ENCODE measurements at regions not wholly inside any gene's neighbourhood (a gene's known extent, or its start where the extent isn't known, plus 50 kb on each side); places are given as distances from the start of the nearest gene placed in this dataset.

DNA sequence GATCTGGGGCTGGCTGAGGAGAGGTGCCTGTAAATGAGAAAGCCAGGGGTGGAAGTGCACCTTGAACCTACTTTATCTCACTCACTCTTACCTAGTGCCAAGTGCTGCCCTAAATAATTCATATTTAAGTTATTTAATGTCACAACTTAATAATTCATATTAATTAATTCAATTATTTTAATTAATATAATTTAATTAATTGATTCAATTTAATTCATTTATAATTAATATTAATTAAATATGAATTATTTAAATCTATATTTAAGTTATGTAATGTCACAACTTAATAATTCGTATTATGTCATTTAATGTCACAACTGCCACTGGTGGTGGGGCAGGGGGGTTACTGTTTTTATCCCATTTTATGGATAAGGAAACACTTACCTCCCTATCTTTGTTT lies 361.6 kb upstream of the RUNX1 start:
- TF ChIP-seq, protein P1, sequence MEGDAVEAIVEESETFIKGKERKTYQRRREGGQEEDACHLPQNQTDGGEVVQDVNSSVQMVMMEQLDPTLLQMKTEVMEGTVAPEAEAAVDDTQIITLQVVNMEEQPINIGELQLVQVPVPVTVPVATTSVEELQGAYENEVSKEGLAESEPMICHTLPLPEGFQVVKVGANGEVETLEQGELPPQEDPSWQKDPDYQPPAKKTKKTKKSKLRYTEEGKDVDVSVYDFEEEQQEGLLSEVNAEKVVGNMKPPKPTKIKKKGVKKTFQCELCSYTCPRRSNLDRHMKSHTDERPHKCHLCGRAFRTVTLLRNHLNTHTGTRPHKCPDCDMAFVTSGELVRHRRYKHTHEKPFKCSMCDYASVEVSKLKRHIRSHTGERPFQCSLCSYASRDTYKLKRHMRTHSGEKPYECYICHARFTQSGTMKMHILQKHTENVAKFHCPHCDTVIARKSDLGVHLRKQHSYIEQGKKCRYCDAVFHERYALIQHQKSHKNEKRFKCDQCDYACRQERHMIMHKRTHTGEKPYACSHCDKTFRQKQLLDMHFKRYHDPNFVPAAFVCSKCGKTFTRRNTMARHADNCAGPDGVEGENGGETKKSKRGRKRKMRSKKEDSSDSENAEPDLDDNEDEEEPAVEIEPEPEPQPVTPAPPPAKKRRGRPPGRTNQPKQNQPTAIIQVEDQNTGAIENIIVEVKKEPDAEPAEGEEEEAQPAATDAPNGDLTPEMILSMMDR (IDR thresholded peaks at IDR 0.05), result no peak
- TF ChIP-seq POLR2A (IDR thresholded peaks at IDR 0.05), result no peak

All from heart left ventricle (tissue), 13 donors.